ENCODE measurements at regions not wholly inside any gene's neighbourhood (a gene's known extent, or its start where the extent isn't known, plus 50 kb on each side); places are given as distances from the start of the nearest gene placed in this dataset.

- no peak for TF ChIP-seq REST (IDR thresholded peaks at IDR 0.05)
These were observed 1962.3 kb downstream of the EFNA5 start (continued) for GRCh38 chr5:105708442-105708841.

GRCh38 chr5:105702323-105702722, 1968.4 kb downstream of the EFNA5 start:
- DNase-seq (ENCODE audit: low spot score): no peak
- Histone ChIP-seq H3K27me3 (ENCODE audit: control insufficient read depth in 4 of 4, insufficient read depth in 4 of 4, low read length in 3 of 4) (peaks cover 0 to 4% (median 0%) of the 10 kb centered on the region in 4 donors), H3K4me1 (ENCODE audit: control insufficient read depth in 4 of 4, insufficient read depth in 4 of 4, low read length in 3 of 4) (no peaks in the 10 kb centered on the region), H3K9me3 (ENCODE audit: control insufficient read depth in 4 of 4, low read length in 3 of 4) (peaks cover 0 to 5% (median 2%) of the 10 kb centered on the region in 4 donors), H3K4me3 (ENCODE audit: low read depth in 1 of 3, low read length in 3 of 3) (no peak overlapping the region), H3K27ac (ENCODE audit: low read depth in 1 of 2, low read length in 2 of 2) (no peak overlapping the region), H3K36me3 (ENCODE audit: control insufficient read depth in 4 of 4, insufficient read depth in 3 of 4, low read depth in 1 of 4, low read length in 3 of 4) (no peaks in the 10 kb centered on the region), H3K9ac (ENCODE audit: low read depth in 1 of 2, low read length in 2 of 2) (no peak overlapping the region)
- no peak for TF ChIP-seq RAD21 (IDR thresholded peaks at IDR 0.05)
- TF ChIP-seq ZBTB33 (IDR thresholded peaks at IDR 0.05): no peak
- TF ChIP-seq, protein P1, sequence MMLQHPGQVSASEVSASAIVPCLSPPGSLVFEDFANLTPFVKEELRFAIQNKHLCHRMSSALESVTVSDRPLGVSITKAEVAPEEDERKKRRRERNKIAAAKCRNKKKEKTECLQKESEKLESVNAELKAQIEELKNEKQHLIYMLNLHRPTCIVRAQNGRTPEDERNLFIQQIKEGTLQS (IDR thresholded peaks at IDR 0.05): no peak
- no peak for TF ChIP-seq YY1 (IDR thresholded peaks at IDR 0.05)
- TF ChIP-seq CTCF (IDR thresholded peaks at IDR 0.05; ENCODE audit: low read depth, low read length, missing input control): no peak
- no peak for TF ChIP-seq HNF4A (conservative IDR thresholded peaks at IDR 0.05)
- TF ChIP-seq SP1 (IDR thresholded peaks at IDR 0.05): no peak
- TF ChIP-seq FOXA1 (IDR thresholded peaks at IDR 0.05): no peak
- no peak for TF ChIP-seq HNF4G (IDR thresholded peaks at IDR 0.05)
- no peak for TF ChIP-seq GABPA (IDR thresholded peaks at IDR 0.05 in 1 of 2, conservative IDR thresholded peaks at IDR 0.05 in 1 of 2)
- no peak for TF ChIP-seq RXRA (IDR thresholded peaks at IDR 0.05)
- TF ChIP-seq REST (IDR thresholded peaks at IDR 0.05): no peak
- TF ChIP-seq, protein P2, sequence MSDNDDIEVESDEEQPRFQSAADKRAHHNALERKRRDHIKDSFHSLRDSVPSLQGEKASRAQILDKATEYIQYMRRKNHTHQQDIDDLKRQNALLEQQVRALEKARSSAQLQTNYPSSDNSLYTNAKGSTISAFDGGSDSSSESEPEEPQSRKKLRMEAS (IDR thresholded peaks at IDR 0.05): no peak
- no peak for TF ChIP-seq FOXA2 (IDR thresholded peaks at IDR 0.05)
- no peak for TF ChIP-seq TAF1 (conservative IDR thresholded peaks at IDR 0.05)
- TF ChIP-seq JUND (IDR thresholded peaks at IDR 0.05): no peak
- TF ChIP-seq NR2F2 (IDR thresholded peaks at IDR 0.05): no peak
- no peak for TF ChIP-seq EGR1 (IDR thresholded peaks at IDR 0.05; ENCODE audit: low read depth in 2 of 2)

All from liver (tissue), 7 donors.